ENCODE measurements at regions not wholly inside any gene's neighbourhood (a gene's known extent, or its start where the extent isn't known, plus 50 kb on each side); places are given as distances from the start of the nearest gene placed in this dataset.

DNA sequence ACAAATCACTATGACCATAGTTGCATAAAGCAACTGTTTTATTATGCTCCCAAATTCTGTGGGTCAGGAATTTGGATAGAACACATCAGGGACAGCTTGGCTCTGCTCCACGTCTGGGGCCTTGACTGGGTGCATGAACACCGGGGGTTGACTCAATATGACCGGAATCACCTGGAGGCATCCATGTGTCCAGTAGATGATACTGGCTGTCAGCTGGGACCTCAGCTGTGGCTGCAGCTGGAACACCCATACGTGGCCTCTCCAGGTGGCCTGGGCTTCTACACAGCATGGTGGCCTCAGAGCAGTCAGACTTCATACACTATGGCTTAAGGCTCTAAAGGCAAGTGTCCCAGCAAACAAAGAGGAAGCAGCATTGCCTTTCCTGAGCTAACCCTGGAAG is 113.4 kb downstream of the NRN1 start:
- peaks cover 0 to 4% of the 10 kb centered on the region in 2 donors for H3K9me3 ChIP-seq (replicated peaks in 1 of 2; ENCODE audit: control insufficient read depth in 2 of 2, insufficient read depth in 1 of 2, low read depth in 1 of 2, low read length in 2 of 2)
- no peak overlapping the region for H2BK12ac ChIP-seq (ENCODE audit: low read length)
- no peak overlapping the region for H2BK15ac ChIP-seq (ENCODE audit: low read length)
- H3K36me3 ChIP-seq (replicated peaks in 1 of 2; ENCODE audit: control insufficient read depth in 2 of 2, insufficient read depth in 2 of 2, low read length in 2 of 2): no peaks in the 10 kb centered on the region
- H4K91ac ChIP-seq (ENCODE audit: low read depth, low read length, poor library complexity): no peak overlapping the region
- no peak overlapping the region for H3K23ac ChIP-seq (ENCODE audit: low read depth, low read length, poor library complexity)
- H2AFZ ChIP-seq (ENCODE audit: low read length): no peak overlapping the region
- H3K4ac ChIP-seq (ENCODE audit: low read length): no peak overlapping the region
- DNase-seq (ENCODE audit: low spot score): no peak
- no peaks in the 10 kb centered on the region for H3K27me3 ChIP-seq (ENCODE audit: control insufficient read depth in 3 of 3, insufficient read depth in 3 of 3, low read depth in 1 of 3, low read length in 3 of 3)
- no peak overlapping the region for H3K27ac ChIP-seq (replicated peaks; ENCODE audit: low read length)
- H2BK120ac ChIP-seq (ENCODE audit: low read depth, low read length): no peak overlapping the region
- no peak overlapping the region for H3K18ac ChIP-seq (ENCODE audit: low read length)
- H2BK5ac ChIP-seq (ENCODE audit: low read length): no peak overlapping the region
- no peaks in the 10 kb centered on the region for H3K79me1 ChIP-seq (ENCODE audit: low read depth, low read length)
- H3K14ac ChIP-seq (ENCODE audit: low read length): no peak overlapping the region
- H3K4me2 ChIP-seq (ENCODE audit: insufficient read depth, low read length, poor library complexity, severe bottlenecking): no peak overlapping the region
- H2AK5ac ChIP-seq (ENCODE audit: low read depth, low read length): no peak overlapping the region
- no CpG with 5 or more reads among the region's 4 CpGs for WGBS, 2 donors (ENCODE audit: extremely low coverage in 2 of 2, insufficient read length in 2 of 2, insufficient replicate concordance in 1 of 2)
- no peak overlapping the region for H3K4me3 ChIP-seq (ENCODE audit: low read length in 2 of 2)
- H3K9ac ChIP-seq (ENCODE audit: low read depth, low read length, poor library complexity): no peak overlapping the region
- no peaks in the 10 kb centered on the region for H3K4me1 ChIP-seq (ENCODE audit: control insufficient read depth in 2 of 2, insufficient read depth in 1 of 2, low read depth in 1 of 2, low read length in 2 of 2)
- H4K8ac ChIP-seq (ENCODE audit: low read depth, low read length): no peak overlapping the region

DNA sequence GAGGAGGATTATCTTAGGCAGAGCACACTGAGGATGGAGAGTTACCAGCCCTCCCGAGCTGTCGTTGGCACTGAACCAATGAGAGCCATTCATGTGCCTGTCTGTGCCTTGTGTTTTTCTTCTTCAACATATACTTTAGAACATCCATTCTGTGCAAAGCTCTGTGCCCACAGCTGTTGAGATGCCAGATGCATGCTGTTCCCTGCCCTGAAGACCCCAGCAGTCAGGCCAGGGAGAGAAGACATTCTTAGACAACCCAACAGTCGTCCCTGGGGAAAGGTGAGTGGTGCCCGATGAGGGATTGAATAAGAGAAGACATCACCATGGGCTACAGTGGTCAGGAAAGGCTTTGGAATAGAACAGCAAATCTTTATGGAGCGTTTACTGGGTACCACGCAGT is 114.1 kb downstream of the NRN1 start:
- no peak for DNase-seq (ENCODE audit: low spot score)
- Histone ChIP-seq H3K9me3 (replicated peaks in 1 of 2; ENCODE audit: control insufficient read depth in 2 of 2, insufficient read depth in 1 of 2, low read depth in 1 of 2, low read length in 2 of 2) (peaks cover 0 to 4% of the 10 kb centered on the region in 2 donors), H3K4me2 (ENCODE audit: insufficient read depth, low read length, poor library complexity, severe bottlenecking) (no peak overlapping the region), H3K14ac (ENCODE audit: low read length) (no peak overlapping the region), H3K27ac (replicated peaks; ENCODE audit: low read length) (no peak overlapping the region), H4K8ac (ENCODE audit: low read depth, low read length) (no peak overlapping the region), H2BK120ac (ENCODE audit: low read depth, low read length) (no peak overlapping the region), H3K79me1 (ENCODE audit: low read depth, low read length) (no peaks in the 10 kb centered on the region), H2BK5ac (ENCODE audit: low read length) (no peak overlapping the region), H2AFZ (ENCODE audit: low read length) (peak overlapping the region; percentile 49), H2AK5ac (ENCODE audit: low read depth, low read length) (no peak overlapping the region), H3K9ac (ENCODE audit: low read depth, low read length, poor library complexity) (no peak overlapping the region), H2BK12ac (ENCODE audit: low read length) (no peak overlapping the region), H3K4me1 (ENCODE audit: control insufficient read depth in 2 of 2, insufficient read depth in 1 of 2, low read depth in 1 of 2, low read length in 2 of 2) (no peaks in the 10 kb centered on the region), H3K4ac (ENCODE audit: low read length) (no peak overlapping the region), H3K4me3 (ENCODE audit: low read length in 2 of 2) (peak overlapping the region in 1 of 2 donors; percentile 23), H2BK15ac (ENCODE audit: low read length) (no peak overlapping the region), H4K91ac (ENCODE audit: low read depth, low read length, poor library complexity) (no peak overlapping the region), H3K23ac (ENCODE audit: low read depth, low read length, poor library complexity) (no peak overlapping the region), H3K36me3 (replicated peaks in 1 of 2; ENCODE audit: control insufficient read depth in 2 of 2, insufficient read depth in 2 of 2, low read length in 2 of 2) (no peaks in the 10 kb centered on the region), H3K18ac (ENCODE audit: low read length) (no peak overlapping the region), H3K27me3 (ENCODE audit: control insufficient read depth in 3 of 3, insufficient read depth in 3 of 3, low read depth in 1 of 3, low read length in 3 of 3) (no peaks in the 10 kb centered on the region)
- no CpG with 5 or more reads among the region's 6 CpGs for WGBS, 2 donors (ENCODE audit: extremely low coverage in 2 of 2, insufficient read length in 2 of 2, insufficient replicate concordance in 1 of 2)

DNA sequence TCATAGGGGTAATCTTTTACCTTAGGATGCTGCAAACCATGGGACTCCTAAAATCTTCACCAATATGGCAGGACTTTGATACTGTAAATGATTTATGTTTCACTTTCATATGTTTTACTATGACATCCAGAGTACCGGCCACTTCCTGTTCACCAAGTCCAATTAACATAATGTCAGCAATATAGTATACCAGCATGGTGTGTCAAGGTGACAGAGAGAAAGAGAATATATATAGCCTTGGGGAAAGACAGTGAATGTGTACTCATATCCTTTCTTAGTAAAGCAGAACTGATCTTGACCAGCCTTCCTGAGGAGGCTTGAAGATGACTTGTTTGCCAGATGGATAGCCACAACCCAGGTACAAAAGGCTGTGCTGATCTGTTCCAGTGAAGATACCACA is 127.9 kb downstream of the NRN1 start:
- Histone ChIP-seq H2BK12ac (ENCODE audit: low read length) (no peak overlapping the region), H3K4me3 (ENCODE audit: low read length in 2 of 2) (no peak overlapping the region), H4K8ac (ENCODE audit: low read depth, low read length) (no peak overlapping the region), H3K9ac (ENCODE audit: low read depth, low read length, poor library complexity) (no peak overlapping the region), H3K79me1 (ENCODE audit: low read depth, low read length) (no peaks in the 10 kb centered on the region), H2BK5ac (ENCODE audit: low read length) (no peak overlapping the region), H3K27ac (replicated peaks; ENCODE audit: low read length) (no peak overlapping the region), H3K27me3 (ENCODE audit: control insufficient read depth in 3 of 3, insufficient read depth in 3 of 3, low read depth in 1 of 3, low read length in 3 of 3) (no peaks in the 10 kb centered on the region), H2BK120ac (ENCODE audit: low read depth, low read length) (no peak overlapping the region), H4K91ac (ENCODE audit: low read depth, low read length, poor library complexity) (no peak overlapping the region), H2AFZ (ENCODE audit: low read length) (no peak overlapping the region), H3K4ac (ENCODE audit: low read length) (no peak overlapping the region), H2BK15ac (ENCODE audit: low read length) (no peak overlapping the region), H3K4me1 (ENCODE audit: control insufficient read depth in 2 of 2, insufficient read depth in 1 of 2, low read depth in 1 of 2, low read length in 2 of 2) (no peaks in the 10 kb centered on the region), H3K23ac (ENCODE audit: low read depth, low read length, poor library complexity) (no peak overlapping the region), H2AK5ac (ENCODE audit: low read depth, low read length) (no peak overlapping the region), H3K4me2 (ENCODE audit: insufficient read depth, low read length, poor library complexity, severe bottlenecking) (no peak overlapping the region), H3K14ac (ENCODE audit: low read length) (no peak overlapping the region), H3K36me3 (replicated peaks in 1 of 2; ENCODE audit: control insufficient read depth in 2 of 2, insufficient read depth in 2 of 2, low read length in 2 of 2) (no peaks in the 10 kb centered on the region), H3K18ac (ENCODE audit: low read length) (no peak overlapping the region), H3K9me3 (replicated peaks in 1 of 2; ENCODE audit: control insufficient read depth in 2 of 2, insufficient read depth in 1 of 2, low read depth in 1 of 2, low read length in 2 of 2) (no peaks in the 10 kb centered on the region)
- WGBS, 2 donors (ENCODE audit: extremely low coverage in 2 of 2, insufficient read length in 2 of 2, insufficient replicate concordance in 1 of 2): no CpG with 5 or more reads among the region's 1 CpG
- no peak for DNase-seq (ENCODE audit: low spot score)

DNA sequence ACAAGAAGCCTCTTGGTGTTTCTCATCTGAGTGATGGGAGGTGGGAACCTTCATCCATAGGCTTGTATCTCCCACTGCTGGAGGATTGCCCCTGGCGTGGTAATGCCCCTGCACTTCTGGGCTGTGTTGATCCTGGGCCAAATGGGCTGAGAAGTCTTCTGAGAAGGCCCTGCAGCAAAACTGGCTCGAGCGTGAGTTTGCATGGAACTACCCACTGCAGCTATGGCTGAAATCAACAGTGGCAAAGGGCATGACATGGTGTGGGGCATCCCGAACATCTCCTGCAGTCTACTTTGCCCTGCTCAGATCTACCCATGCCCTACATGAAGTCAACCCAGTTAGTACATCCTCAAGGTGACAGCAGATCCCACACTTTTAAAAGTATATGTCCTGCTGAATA is 130.6 kb downstream of the NRN1 start:
- no peak for DNase-seq (ENCODE audit: low spot score)
- H3K36me3 ChIP-seq (replicated peaks in 1 of 2; ENCODE audit: control insufficient read depth in 2 of 2, insufficient read depth in 2 of 2, low read length in 2 of 2): no peaks in the 10 kb centered on the region
- H4K91ac ChIP-seq (ENCODE audit: low read depth, low read length, poor library complexity): no peak overlapping the region
- H3K4me2 ChIP-seq (ENCODE audit: insufficient read depth, low read length, poor library complexity, severe bottlenecking): no peak overlapping the region
- no peaks in the 10 kb centered on the region for H3K27me3 ChIP-seq (ENCODE audit: control insufficient read depth in 3 of 3, insufficient read depth in 3 of 3, low read depth in 1 of 3, low read length in 3 of 3)
- no peak overlapping the region for H2AFZ ChIP-seq (ENCODE audit: low read length)
- no peak overlapping the region for H2BK12ac ChIP-seq (ENCODE audit: low read length)
- WGBS, 2 donors (ENCODE audit: extremely low coverage in 2 of 2, insufficient read length in 2 of 2, insufficient replicate concordance in 1 of 2): no CpG with 5 or more reads among the region's 4 CpGs
- no peak overlapping the region for H2AK5ac ChIP-seq (ENCODE audit: low read depth, low read length)
- no peak overlapping the region for H2BK5ac ChIP-seq (ENCODE audit: low read length)
- H3K23ac ChIP-seq (ENCODE audit: low read depth, low read length, poor library complexity): no peak overlapping the region
- H3K4me3 ChIP-seq (ENCODE audit: low read length in 2 of 2): no peak overlapping the region
- H3K14ac ChIP-seq (ENCODE audit: low read length): no peak overlapping the region
- H3K4me1 ChIP-seq (ENCODE audit: control insufficient read depth in 2 of 2, insufficient read depth in 1 of 2, low read depth in 1 of 2, low read length in 2 of 2): no peaks in the 10 kb centered on the region
- no peak overlapping the region for H2BK120ac ChIP-seq (ENCODE audit: low read depth, low read length)
- no peak overlapping the region for H3K4ac ChIP-seq (ENCODE audit: low read length)
- no peak overlapping the region for H4K8ac ChIP-seq (ENCODE audit: low read depth, low read length)
- no peak overlapping the region for H3K9ac ChIP-seq (ENCODE audit: low read depth, low read length, poor library complexity)
- peak overlapping the region; percentile 15 for H3K18ac ChIP-seq (ENCODE audit: low read length)
- H3K79me1 ChIP-seq (ENCODE audit: low read depth, low read length): no peaks in the 10 kb centered on the region
- no peak overlapping the region for H2BK15ac ChIP-seq (ENCODE audit: low read length)
- H3K9me3 ChIP-seq (replicated peaks in 1 of 2; ENCODE audit: control insufficient read depth in 2 of 2, insufficient read depth in 1 of 2, low read depth in 1 of 2, low read length in 2 of 2): no peaks in the 10 kb centered on the region
- no peak overlapping the region for H3K27ac ChIP-seq (replicated peaks; ENCODE audit: low read length)

All from neuronal stem cell (in vitro differentiated cells).